A172 (cell line): ENCODE measurements at regions not wholly inside any gene's neighbourhood (a gene's known extent, or its start where the extent isn't known, plus 50 kb on each side); places are given as distances from the start of the nearest gene placed in this dataset.

Source experiments
- DNase-seq: peaks from one replicate; pipeline ENCODE4 v3.0.0-alpha.2; 2015; ENCODE audit warnings: low spot score

DNA sequence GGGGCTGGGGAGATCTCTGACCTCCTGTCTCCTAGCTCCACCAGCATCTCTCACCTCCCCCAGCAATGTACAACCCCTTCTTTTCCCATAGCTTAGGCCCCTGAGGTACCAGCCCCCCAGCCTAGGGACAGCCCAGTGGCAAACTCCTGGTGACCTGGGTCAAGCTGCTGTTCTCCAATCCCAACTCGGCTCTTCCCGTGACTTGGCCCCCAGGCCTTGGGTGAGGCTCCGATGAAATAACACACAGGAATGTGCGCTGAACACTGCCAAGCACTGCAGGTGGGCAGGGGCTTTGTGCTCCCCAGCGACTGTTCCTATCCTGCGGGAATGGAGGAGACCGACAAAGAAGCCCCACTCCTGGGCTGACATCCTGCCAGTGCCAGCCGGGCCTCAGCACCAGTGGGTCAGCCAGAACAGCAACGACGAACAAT lies 63.7 kb upstream of the AMZ2 start:
- no peak for DNase-seq

DNA sequence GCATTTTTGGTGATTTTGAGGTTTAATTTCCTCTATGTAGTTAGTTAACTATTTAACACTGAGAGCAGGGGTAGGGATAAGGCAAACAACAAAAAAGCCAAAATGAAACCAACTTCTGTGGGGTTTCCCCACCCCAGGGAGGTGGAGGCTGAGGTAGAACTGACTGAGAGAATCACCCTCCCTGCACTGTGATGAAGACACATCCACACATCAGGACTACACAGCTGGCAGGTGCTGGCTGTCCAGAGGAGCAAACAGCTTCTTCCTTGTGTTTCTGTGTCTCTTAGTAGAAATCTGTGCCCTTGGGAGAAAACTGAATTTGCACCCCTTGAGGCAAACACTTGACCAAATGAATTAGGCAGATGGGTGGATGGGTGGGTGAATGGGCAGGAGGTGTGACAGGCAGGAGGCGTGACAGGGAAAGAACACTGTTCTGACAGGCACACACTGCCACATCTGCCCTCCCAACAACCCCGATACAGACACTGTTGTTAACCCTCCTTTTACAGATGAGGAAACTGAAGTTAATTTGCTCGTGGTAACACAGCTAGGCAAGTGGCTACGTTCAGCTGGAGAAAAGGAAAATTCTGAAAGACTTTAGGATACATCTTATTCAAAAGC lies 62.9 kb upstream of the AMZ2 start:
- DNase-seq, result no peak

DNA sequence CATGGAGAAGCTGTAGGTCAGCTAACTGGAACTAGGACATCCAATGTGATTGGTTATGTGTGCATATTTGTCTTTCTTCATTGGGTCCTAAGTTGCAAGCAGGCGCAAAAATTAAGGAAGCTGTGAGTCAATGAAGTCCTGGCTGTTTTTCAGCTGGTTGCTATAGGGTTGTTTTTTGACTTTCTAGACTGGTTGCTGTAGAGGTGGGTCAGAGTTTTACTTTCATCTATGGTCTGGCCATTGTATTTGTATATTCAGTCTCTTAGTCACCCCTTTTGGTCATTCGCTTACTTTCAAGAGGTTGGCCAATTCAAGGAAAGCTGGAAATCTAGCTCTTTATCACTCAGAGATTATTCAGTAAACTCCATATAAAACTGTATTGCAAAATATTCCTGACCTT lies 62.0 kb upstream of the AMZ2 start:
- no peak for DNase-seq

DNA sequence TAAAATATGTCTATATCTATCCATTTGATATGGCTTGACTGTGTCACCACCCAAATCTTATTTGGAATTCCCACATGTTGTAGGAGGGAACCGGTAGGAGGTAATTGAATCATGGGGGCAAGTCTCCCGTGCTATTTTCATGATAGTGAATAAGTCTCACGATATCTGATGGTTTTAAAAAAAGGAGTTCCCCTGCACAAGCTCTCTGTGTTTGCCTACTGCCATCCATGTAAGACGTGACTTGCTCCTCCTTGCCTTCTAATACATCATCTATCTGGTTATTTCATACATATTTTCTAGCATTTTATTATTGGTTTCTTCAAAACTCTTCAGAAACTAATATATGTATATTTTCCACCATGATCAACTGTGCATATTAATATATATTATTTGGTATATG lies 57.3 kb upstream of the AMZ2 start:
- no peak for DNase-seq

DNA sequence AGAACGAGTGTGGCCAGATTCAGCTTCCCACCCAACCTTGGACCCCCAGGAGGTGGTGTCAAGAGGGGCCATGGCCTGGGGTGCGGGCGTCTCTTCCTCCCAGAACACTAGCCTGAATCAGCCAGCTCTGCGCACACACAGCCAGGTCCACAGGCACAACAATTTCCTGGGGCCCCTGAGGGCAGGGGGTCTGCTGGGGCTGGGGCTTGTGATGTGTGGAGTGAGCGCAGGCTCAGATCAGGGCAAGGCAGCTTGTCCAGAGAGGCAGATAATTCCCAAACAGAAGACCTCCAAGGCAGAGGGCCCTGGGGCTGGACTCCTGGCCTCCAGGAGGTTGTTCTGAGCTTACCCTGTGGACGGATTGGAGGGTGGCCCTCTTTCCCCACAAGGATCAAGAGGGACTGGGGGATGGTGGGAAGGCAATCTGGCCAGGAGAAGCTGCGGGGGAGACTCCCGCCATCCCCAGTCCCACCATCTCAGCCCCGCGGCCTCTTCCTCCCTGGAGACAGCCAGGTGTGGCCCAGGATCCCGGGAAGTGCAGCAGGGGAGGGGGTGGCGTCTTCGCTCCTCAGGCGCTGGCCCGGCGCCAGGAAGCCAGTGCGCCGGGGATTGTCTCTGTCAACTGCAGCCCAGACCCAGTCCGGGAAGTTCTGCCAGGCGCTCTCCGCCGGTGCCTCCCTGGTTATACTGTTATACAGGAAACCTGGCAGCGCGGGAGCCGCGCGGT lies 52.0 kb upstream of the AMZ2 start:
- DNase-seq, result no peak

DNA sequence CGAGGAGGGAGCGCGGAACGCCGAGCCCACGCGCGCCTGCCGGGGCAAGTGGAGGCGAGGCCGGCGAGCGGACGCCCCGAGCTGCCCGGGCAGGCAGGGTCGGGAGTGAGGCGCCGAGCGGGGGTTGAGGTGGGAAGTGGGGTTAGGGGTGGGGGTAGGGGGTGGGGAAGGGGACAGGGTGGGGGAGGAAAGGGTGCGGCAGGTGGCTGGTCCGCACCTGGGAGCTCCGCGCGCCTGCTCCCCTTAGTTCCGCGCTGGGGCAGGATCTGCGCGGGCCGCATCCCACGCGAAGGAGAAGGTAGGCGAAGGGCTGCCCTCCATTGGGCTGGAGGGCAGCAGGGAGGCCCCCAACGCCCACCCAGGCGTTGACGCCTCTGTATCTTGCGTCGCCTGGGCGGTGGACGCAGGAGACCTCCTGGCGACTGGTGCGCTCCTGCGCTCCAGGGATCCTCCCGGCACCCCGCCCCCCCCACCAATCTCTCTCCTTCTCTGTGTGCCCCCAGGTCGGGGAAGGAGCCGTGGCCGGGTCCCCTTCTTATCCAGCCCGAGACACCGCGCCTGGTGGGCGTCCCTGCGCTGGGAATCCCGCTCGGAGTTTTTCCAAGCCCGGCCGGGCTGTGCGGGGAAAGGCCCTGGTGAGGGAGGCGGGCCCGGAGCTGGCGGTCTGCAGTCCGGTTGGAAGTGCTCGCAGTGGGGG lies 51.3 kb upstream of the AMZ2 start:
- no peak for DNase-seq

DNA sequence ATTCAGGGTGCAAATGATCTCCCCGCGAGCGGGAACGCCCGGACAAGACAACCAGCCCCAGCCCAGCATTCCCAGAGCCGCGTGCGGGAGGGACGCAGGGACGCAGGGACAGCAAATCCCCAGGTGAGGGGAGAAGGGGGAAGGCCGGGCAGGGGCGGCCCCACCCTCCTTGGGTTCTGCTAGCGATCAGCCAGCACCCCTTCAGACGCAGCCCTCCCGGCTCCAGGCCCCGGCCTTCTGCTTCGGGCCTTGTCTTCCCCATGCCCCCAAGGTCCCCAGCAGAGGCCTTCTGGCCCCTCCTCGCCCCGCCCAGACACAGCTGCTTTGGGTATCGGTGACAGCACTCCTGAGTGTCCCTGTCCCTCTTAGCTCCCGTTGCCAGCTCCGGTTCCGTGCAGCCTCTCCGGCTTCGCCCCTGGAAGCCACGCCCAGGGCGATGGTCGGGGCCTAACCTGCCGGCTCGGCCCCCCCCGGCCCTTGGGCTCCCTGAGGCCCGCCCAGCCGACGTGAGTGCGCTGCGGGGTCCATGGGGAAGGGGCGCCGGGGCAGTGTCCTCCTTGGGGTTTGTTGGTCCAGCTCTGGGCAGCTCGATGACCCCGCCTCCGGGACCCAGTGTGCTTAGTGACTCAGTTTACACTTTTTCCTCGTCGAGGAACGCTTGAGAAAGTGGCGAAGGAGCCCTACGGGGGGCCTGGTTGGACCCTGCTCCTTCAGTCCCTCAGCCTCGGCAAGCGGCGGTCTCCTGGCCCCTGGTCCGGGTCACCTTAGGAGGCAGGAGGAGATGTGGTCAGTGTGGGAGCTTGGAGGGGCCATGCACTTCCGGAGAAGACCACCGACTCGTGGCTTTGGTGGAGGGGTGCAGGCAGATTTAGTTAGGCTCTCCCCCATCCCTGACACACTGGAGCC lies 50.5 kb upstream of the AMZ2 start:
- DNase-seq, result no peak

DNA sequence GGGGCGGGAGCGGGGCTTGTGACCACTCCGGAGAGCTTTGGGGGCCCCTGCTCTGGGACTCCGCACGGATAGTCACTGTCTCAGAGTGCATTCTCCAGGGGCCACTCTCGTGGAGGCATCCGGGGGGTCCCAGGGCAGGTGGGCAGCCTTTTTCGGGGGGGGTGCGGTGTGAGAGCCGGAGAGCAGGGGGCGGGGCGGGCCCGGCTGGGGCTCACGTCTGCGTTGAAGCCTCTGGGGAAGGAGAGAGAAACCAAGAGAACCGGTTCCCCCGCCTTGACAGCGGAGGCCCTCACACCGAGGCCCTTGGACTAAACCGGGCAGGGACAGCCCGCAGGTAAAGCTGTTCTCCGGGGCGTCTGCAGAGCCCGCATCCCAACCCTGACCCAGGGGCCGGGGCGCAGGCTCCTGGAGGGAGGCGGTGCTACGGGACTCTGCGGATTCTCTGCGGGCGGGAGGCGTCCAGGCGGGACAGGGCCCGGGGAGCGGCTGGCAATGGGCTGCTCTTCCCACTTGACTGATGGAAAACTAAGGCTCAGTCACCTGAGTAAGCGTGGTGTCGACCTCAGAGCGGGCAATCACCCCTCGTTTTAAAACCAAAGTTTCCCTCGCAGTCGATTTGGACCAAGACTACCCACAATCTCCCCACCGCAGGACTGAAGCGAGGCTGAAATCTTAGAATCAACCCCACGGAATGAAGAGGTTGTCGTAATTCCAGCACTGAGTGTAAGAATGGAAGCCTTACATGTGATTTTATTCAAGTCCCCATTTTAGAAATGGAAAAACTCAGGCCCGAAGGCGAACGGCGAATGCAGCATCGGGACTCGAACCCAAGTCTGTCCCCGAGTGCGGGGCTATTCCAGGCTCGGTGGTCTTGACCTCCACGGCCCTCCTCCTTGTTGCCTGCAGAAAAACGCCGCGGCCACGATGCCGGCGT lies 49.6 kb upstream of the AMZ2 start:
- DNase-seq, result no peak
